HUES48 (cell line): ENCODE measurements at regions not wholly inside any gene's neighbourhood (a gene's known extent, or its start where the extent isn't known, plus 50 kb on each side); places are given as distances from the start of the nearest gene placed in this dataset.
"Not testable (repeated sequence)": the region's sequence is repeated elsewhere in the genome, so short reads cannot be mapped to it uniquely, and the experiment has no call there.

ENCODE experiments used
- H3K27ac ChIP-seq: one replicate; pipeline ENCODE4 v1.7.0; 2013; ENCODE audit warnings: low read depth, low read length, inconsistent platforms
- H3K27me3 ChIP-seq: 2 replicates; pipeline ENCODE4 v1.6.1; 2013; ENCODE audit warnings: mild to moderate bottlenecking, low read length; ENCODE audit not compliant: control insufficient read depth, insufficient read depth
- H3K36me3 ChIP-seq: 2 replicates; pipeline ENCODE4 v1.6.1; 2013; ENCODE audit warnings: low read length; ENCODE audit not compliant: control insufficient read depth, insufficient read depth
- H3K4me1 ChIP-seq: 2 replicates; pipeline ENCODE4 v1.6.1; 2013; ENCODE audit warnings: mild to moderate bottlenecking, low read length; ENCODE audit not compliant: control insufficient read depth, insufficient read depth
- H3K4me3 ChIP-seq: 2 replicates; pipeline ENCODE4 v1.5.1; 2013; ENCODE audit warnings: mild to moderate bottlenecking, low read depth, low read length
- H3K9ac ChIP-seq: 2 replicates; pipeline ENCODE4 v1.6.1; 2013; ENCODE audit warnings: mild to moderate bottlenecking, low read depth, low read length, moderate library complexity
- H3K9me3 ChIP-seq: 2 replicates; pipeline ENCODE4 v1.6.1; 2013; ENCODE audit warnings: low read length; ENCODE audit not compliant: control insufficient read depth, insufficient read depth

GRCh38 chr16:22656573-22656972 is 145.9 kb downstream of the NPIPB5 start:
- H3K4me1 ChIP-seq, H3K9ac ChIP-seq, H3K9me3 ChIP-seq, H3K27me3 ChIP-seq, H3K4me3 ChIP-seq, H3K27ac ChIP-seq, H3K36me3 ChIP-seq: not testable (repeated sequence)

GRCh38 chr16:22659933-22660332 is 149.2 kb downstream of the NPIPB5 start:
- no peak overlapping the region for H3K9ac ChIP-seq
- H3K27me3 ChIP-seq, result no peaks in the 10 kb centered on the region
- H3K27ac ChIP-seq, result no peak overlapping the region
- no peaks in the 10 kb centered on the region for H3K9me3 ChIP-seq
- H3K4me3 ChIP-seq, result no peak overlapping the region
- no peaks in the 10 kb centered on the region for H3K4me1 ChIP-seq
- no peaks in the 10 kb centered on the region for H3K36me3 ChIP-seq

GRCh38 chr16:22660441-22661160 is 149.9 kb downstream of the NPIPB5 start:
- Histone ChIP-seq H3K27me3 (no peaks in the 10 kb centered on the region), H3K4me3 (no peak overlapping the region), H3K27ac (no peak overlapping the region), H3K36me3 (no peaks in the 10 kb centered on the region), H3K9me3 (no peaks in the 10 kb centered on the region), H3K9ac (no peak overlapping the region), H3K4me1 (no peaks in the 10 kb centered on the region)

- Histone ChIP-seq H3K27me3 (no peaks in the 10 kb centered on the region), H3K36me3 (no peaks in the 10 kb centered on the region), H3K9ac (no peak overlapping the region), H3K27ac (no peak overlapping the region), H3K4me3 (no peak overlapping the region), H3K9me3 (no peaks in the 10 kb centered on the region), H3K4me1 (no peaks in the 10 kb centered on the region)
Measured at GRCh38 chr16:22661161-22661647, 150.5 kb downstream of the NPIPB5 start.

GRCh38 chr16:22662958-22663357 is 151.0 kb upstream of the HS3ST2 start:
- H3K9ac ChIP-seq, H3K27me3 ChIP-seq, H3K36me3 ChIP-seq, H3K4me1 ChIP-seq, H3K4me3 ChIP-seq, H3K9me3 ChIP-seq, H3K27ac ChIP-seq: not testable (repeated sequence)

GRCh38 chr16:22663389-22664064 is 150.4 kb upstream of the HS3ST2 start:
- no peak overlapping the region for H3K9ac ChIP-seq
- no peak overlapping the region for H3K27ac ChIP-seq
- no peak overlapping the region for H3K4me3 ChIP-seq
- no peaks in the 10 kb centered on the region for H3K27me3 ChIP-seq
- no peaks in the 10 kb centered on the region for H3K9me3 ChIP-seq
- H3K4me1 ChIP-seq, result no peaks in the 10 kb centered on the region
- H3K36me3 ChIP-seq, result no peaks in the 10 kb centered on the region

GRCh38 chr16:22664132-22664531 is 149.8 kb upstream of the HS3ST2 start:
- Histone ChIP-seq H3K9me3 (no peaks in the 10 kb centered on the region), H3K9ac (no peak overlapping the region), H3K4me1 (no peaks in the 10 kb centered on the region), H3K36me3 (no peaks in the 10 kb centered on the region), H3K4me3 (no peak overlapping the region), H3K27me3 (no peaks in the 10 kb centered on the region), H3K27ac (no peak overlapping the region)

GRCh38 chr16:22664561-22664997 is 149.4 kb upstream of the HS3ST2 start:
- Histone ChIP-seq H3K27me3 (no peaks in the 10 kb centered on the region), H3K36me3 (no peaks in the 10 kb centered on the region), H3K9ac (no peak overlapping the region), H3K27ac (no peak overlapping the region), H3K4me3 (no peak overlapping the region), H3K9me3 (no peaks in the 10 kb centered on the region), H3K4me1 (no peaks in the 10 kb centered on the region)

GRCh38 chr16:22665048-22665797 is 148.7 kb upstream of the HS3ST2 start:
- H3K27ac ChIP-seq, result no peak overlapping the region
- peaks cover 2% of the 10 kb centered on the region; the same call in 1 of the 2 replicates for H3K4me1 ChIP-seq
- no peaks in the 10 kb centered on the region for H3K36me3 ChIP-seq
- no peaks in the 10 kb centered on the region for H3K27me3 ChIP-seq
- no peaks in the 10 kb centered on the region for H3K9me3 ChIP-seq
- H3K9ac ChIP-seq, result no peak overlapping the region
- no peak overlapping the region for H3K4me3 ChIP-seq

- Histone ChIP-seq H3K9me3 (no peaks in the 10 kb centered on the region), H3K4me1 (peaks cover 7% of the 10 kb centered on the region), H3K27me3 (no peaks in the 10 kb centered on the region)
Measured at GRCh38 chr16:22665803-22666202, 148.2 kb upstream of the HS3ST2 start.

GRCh38 chr16:22668318-22668717 is 145.6 kb upstream of the HS3ST2 start:
- Histone ChIP-seq H3K27ac (no peak overlapping the region), H3K4me3 (no peak overlapping the region), H3K9me3 (no peaks in the 10 kb centered on the region), H3K4me1 (peaks cover 9% of the 10 kb centered on the region), H3K36me3 (no peaks in the 10 kb centered on the region), H3K9ac (no peak overlapping the region), H3K27me3 (no peaks in the 10 kb centered on the region)

More at GRCh38 chr16:22665803-22666202, 148.2 kb upstream of the HS3ST2 start:
- H3K9ac ChIP-seq, result no peak overlapping the region
- no peak overlapping the region for H3K27ac ChIP-seq
- no peaks in the 10 kb centered on the region for H3K36me3 ChIP-seq
- no peak overlapping the region for H3K4me3 ChIP-seq
